Upper lobe of right lung (tissue), 1 donor: ENCODE measurements at regions not wholly inside any gene's neighbourhood (a gene's known extent, or its start where the extent isn't known, plus 50 kb on each side); places are given as distances from the start of the nearest gene placed in this dataset.

Source experiments
- ATAC-seq: fragments of 200-7000 bp; cut with Tn5 transposase; one replicate; pipeline ENCODE4 v1.9.1; 2020; ENCODE audit warnings: mild to moderate bottlenecking, moderate library complexity
- DNase-seq: peaks from one replicate; pipeline ENCODE4 v3.0.0-alpha.2; 2020
- H3K27ac ChIP-seq: fragments of 200-600 bp; one replicate; pipeline ENCODE4 v1.8.0; 2022
- H3K27me3 ChIP-seq: fragments of 200-600 bp; one replicate; pipeline ENCODE4 v1.8.0; 2022; ENCODE audit warnings: mild to moderate bottlenecking
- H3K36me3 ChIP-seq: fragments of 200-600 bp; one replicate; pipeline ENCODE4 v1.8.0; 2022
- H3K4me1 ChIP-seq: fragments of 200-600 bp; one replicate; pipeline ENCODE4 v1.8.0; 2022
- H3K4me3 ChIP-seq: fragments of 200-600 bp; one replicate; pipeline ENCODE4 v1.8.0; 2022; ENCODE audit warnings: mild to moderate bottlenecking
- H3K9me3 ChIP-seq: fragments of 200-600 bp; one replicate; pipeline ENCODE4 v1.8.0; 2022
- CTCF ChIP-seq: fragments of 200-600 bp; IDR thresholded peaks from one replicate; pipeline ENCODE4 v1.8.0; 2022; ENCODE audit warnings: antibody characterized with exemption
- intact Hi-C: fragments of 100-400 bp; cut with DNase I; formaldehyde crosslinking; loops from one replicate; pipeline ENCODE4 v1.11.0; 2022
- donor health status: DM: no; HTN: yes; CAD: no; lungs with severe emphysema.

GRCh38 chrX:26651755-26652154 lies 435.8 kb downstream of the MAGEB5 start:
- ATAC-seq: no peak
- Histone ChIP-seq H3K27ac (no peak overlapping the region), H3K27me3 (no peaks in the 10 kb centered on the region), H3K4me1 (no peaks in the 10 kb centered on the region), H3K4me3 (no peak overlapping the region), H3K9me3 (no peaks in the 10 kb centered on the region), H3K36me3 (no peaks in the 10 kb centered on the region)
- intact Hi-C loops: no loop called here
- DNase-seq: no peak
- no peak for TF ChIP-seq CTCF

DNA sequence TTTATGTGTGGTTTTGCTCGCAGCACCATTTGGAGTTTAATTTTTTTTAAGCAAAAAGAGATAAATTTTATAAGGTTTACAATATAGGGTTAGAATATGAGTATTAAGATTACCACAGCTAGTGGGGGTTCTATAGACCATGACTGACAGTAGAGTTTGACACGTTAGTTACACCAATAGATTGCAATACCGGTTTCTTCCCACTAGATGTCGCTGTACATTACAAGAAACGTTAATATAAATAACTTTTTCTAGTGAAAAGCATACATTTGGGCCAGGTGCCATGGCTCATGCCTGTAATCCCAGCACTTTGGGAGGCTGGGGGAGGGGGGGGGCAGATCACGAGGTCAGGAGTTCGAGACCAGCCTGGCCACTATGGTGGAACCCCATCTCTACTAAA lies 433.6 kb downstream of the MAGEB5 start:
- no peak overlapping the region for H3K4me3 ChIP-seq
- DNase-seq: no peak
- no peak for ATAC-seq
- no peaks in the 10 kb centered on the region for H3K36me3 ChIP-seq
- intact Hi-C loops: no loop called here
- H3K27me3 ChIP-seq: no peaks in the 10 kb centered on the region
- H3K9me3 ChIP-seq: no peaks in the 10 kb centered on the region
- peak; percentile 35 for TF ChIP-seq CTCF
- H3K4me1 ChIP-seq: no peaks in the 10 kb centered on the region
- H3K27ac ChIP-seq: no peak overlapping the region

- no peak for TF ChIP-seq CTCF
- no peak overlapping the region for H3K27ac ChIP-seq
- no peaks in the 10 kb centered on the region for H3K36me3 ChIP-seq
- intact Hi-C loops: no loop called here
- DNase-seq (no peak), ATAC-seq (no peak)
- no peaks in the 10 kb centered on the region for H3K27me3 ChIP-seq
- H3K9me3 ChIP-seq: no peaks in the 10 kb centered on the region
- H3K4me1 ChIP-seq: no peaks in the 10 kb centered on the region
- no peak overlapping the region for H3K4me3 ChIP-seq
Measured at GRCh38 chrX:26631385-26631784, 415.4 kb downstream of the MAGEB5 start.

- no peaks in the 10 kb centered on the region for H3K4me1 ChIP-seq
- H3K9me3 ChIP-seq: no peaks in the 10 kb centered on the region
- TF ChIP-seq CTCF: no peak
- no peaks in the 10 kb centered on the region for H3K36me3 ChIP-seq
- DNase-seq: no peak
- H3K27ac ChIP-seq: no peak overlapping the region
- ATAC-seq: no peak
- H3K27me3 ChIP-seq: no peaks in the 10 kb centered on the region
- H3K4me3 ChIP-seq: no peak overlapping the region
- intact Hi-C loops: no loop called here
Measured at GRCh38 chrX:26613956-26614355, 398.0 kb downstream of the MAGEB5 start.

GRCh38 chrX:26606971-26607370 lies 391.0 kb downstream of the MAGEB5 start:
- Histone ChIP-seq H3K27ac (no peak overlapping the region), H3K4me1 (no peaks in the 10 kb centered on the region), H3K9me3 (no peaks in the 10 kb centered on the region), H3K36me3 (no peaks in the 10 kb centered on the region), H3K4me3 (no peak overlapping the region), H3K27me3 (no peaks in the 10 kb centered on the region)
- TF ChIP-seq CTCF: no peak
- no peak for DNase-seq
- ATAC-seq: no peak
- intact Hi-C loops: no loop called here

- no peak overlapping the region for H3K27ac ChIP-seq
- no peak for ATAC-seq
- no peaks in the 10 kb centered on the region for H3K36me3 ChIP-seq
- no peak overlapping the region for H3K4me3 ChIP-seq
- H3K9me3 ChIP-seq: no peaks in the 10 kb centered on the region
- intact Hi-C loops: no loop called here
- TF ChIP-seq CTCF: no peak
- DNase-seq: no peak
- no peaks in the 10 kb centered on the region for H3K4me1 ChIP-seq
- H3K27me3 ChIP-seq: no peaks in the 10 kb centered on the region
Measured at GRCh38 chrX:26597981-26598380, 382.0 kb downstream of the MAGEB5 start.
